Smooth muscle cell (in vitro differentiated cells): ENCODE measurements at regions not wholly inside any gene's neighbourhood (a gene's known extent, or its start where the extent isn't known, plus 50 kb on each side); places are given as distances from the start of the nearest gene placed in this dataset.
"Not testable (repeated sequence)": the region's sequence is repeated elsewhere in the genome, so short reads cannot be mapped to it uniquely, and the experiment has no call there.

Experiments
- DNase-seq: peaks from one replicate; lab custom pipeline; 2025; ENCODE audit not compliant: unreplicated experiment; lab: John Stamatoyannopoulos, UW
- H2AFZ ChIP-seq: fragments of 200-600 bp; sonication (generic); 2 replicates; pipeline ENCODE4 v1.6.0; 2016; ENCODE audit warnings: antibody characterized with exemption, low read depth, mild to moderate bottlenecking
- H3F3A ChIP-seq: fragments of 200-600 bp; sonication (generic); 2 replicates; pipeline ENCODE4 v1.6.0; 2017; ENCODE audit warnings: antibody characterized with exemption, low read depth
- H3K27ac ChIP-seq: fragments of 200-600 bp; sonication (generic); 2 replicates; pipeline ENCODE4 v1.5.1; 2016; ENCODE audit warnings: low read depth, mild to moderate bottlenecking
- H3K27me3 ChIP-seq: fragments of 200-600 bp; sonication (generic); 2 replicates; pipeline ENCODE4 v1.6.1; 2016; ENCODE audit warnings: low read depth, mild to moderate bottlenecking
- H3K36me3 ChIP-seq: fragments of 200-600 bp; sonication (generic); 2 replicates; pipeline ENCODE4 v1.5.1; 2016; ENCODE audit warnings: low read depth
- H3K4me1 ChIP-seq: fragments of 200-600 bp; sonication (generic); 2 replicates; pipeline ENCODE4 v1.5.1; 2016; ENCODE audit warnings: low read depth
- H3K4me2 ChIP-seq: fragments of 200-600 bp; sonication (generic); 2 replicates; pipeline ENCODE4 v1.6.0; 2016; ENCODE audit warnings: mild to moderate bottlenecking
- H3K4me3 ChIP-seq: fragments of 200-600 bp; sonication (generic); 2 replicates; pipeline ENCODE4 v1.5.1; 2016; ENCODE audit warnings: mild to moderate bottlenecking
- H3K79me2 ChIP-seq: fragments of 200-600 bp; sonication (generic); 2 replicates; pipeline ENCODE4 v1.6.0; 2016; ENCODE audit warnings: low read depth, mild to moderate bottlenecking
- H3K9ac ChIP-seq: fragments of 200-600 bp; sonication (generic); 2 replicates; pipeline ENCODE4 v1.6.0; 2016; ENCODE audit warnings: low read depth
- H3K9me3 ChIP-seq: fragments of 200-600 bp; sonication (generic); replicated peaks from 2 replicates; pipeline ENCODE4 v1.5.1; 2016; ENCODE audit warnings: low read depth
- H4K20me1 ChIP-seq: fragments of 200-600 bp; sonication (generic); 2 replicates; pipeline ENCODE4 v1.6.0; 2016; ENCODE audit warnings: low read depth
- WGBS: methylation state at CpG from one replicate; pipeline ENCODE4 v1.1.7; 2016; ENCODE audit warnings: low lambda C conversion rate; 5-methylcytosine and 5-hydroxymethylcytosine counted together

- H3K4me2 ChIP-seq, DNase-seq, H3K27me3 ChIP-seq, H3K4me1 ChIP-seq, H3K27ac ChIP-seq, H3K9ac ChIP-seq, H3K4me3 ChIP-seq, H3K36me3 ChIP-seq, H3K79me2 ChIP-seq, H4K20me1 ChIP-seq, H2AFZ ChIP-seq, H3K9me3 ChIP-seq: not testable (repeated sequence)
- peaks cover 14% of the 10 kb centered on the region for H3F3A ChIP-seq
- 98% methylated on average over 3 of the region's 3 CpGs for WGBS
Measured at GRCh38 chr16:88243921-88244320, 138.8 kb upstream of the ZNF469 start.

- not testable (repeated sequence) for H3K4me3 ChIP-seq, H3K36me3 ChIP-seq, H3K79me2 ChIP-seq, H3K27me3 ChIP-seq, H4K20me1 ChIP-seq, H3K9me3 ChIP-seq, H2AFZ ChIP-seq, H3K4me1 ChIP-seq
- DNase-seq, result peak; percentile 73
- Histone ChIP-seq H3F3A (peaks cover 14% of the 10 kb centered on the region), H3K9ac (peak overlapping the region; percentile 48), H3K27ac (peak overlapping the region; percentile 87), H3K4me2 (peak overlapping the region; percentile 55)
- 7% methylated on average over 17 of the region's 19 CpGs for WGBS
Measured at GRCh38 chr16:88245241-88246081, 137.3 kb upstream of the ZNF469 start.

- not testable (repeated sequence) for H3K79me2 ChIP-seq, H3K27me3 ChIP-seq, H3K4me3 ChIP-seq, H3K27ac ChIP-seq, H3K9ac ChIP-seq, DNase-seq, H2AFZ ChIP-seq, H3K9me3 ChIP-seq, H3K4me1 ChIP-seq, H4K20me1 ChIP-seq, H3K36me3 ChIP-seq, H3K4me2 ChIP-seq
- peaks cover 14% of the 10 kb centered on the region for H3F3A ChIP-seq
- 99% methylated on average over 4 of the region's 4 CpGs for WGBS
Measured at GRCh38 chr16:88246955-88247582, 135.7 kb upstream of the ZNF469 start.

- WGBS, result 85% methylated on average over 5 of the region's 5 CpGs
- H3K79me2 ChIP-seq, H3K36me3 ChIP-seq, H3K27ac ChIP-seq, H2AFZ ChIP-seq, H3K4me2 ChIP-seq, H3K9me3 ChIP-seq, H3K4me3 ChIP-seq, H3K27me3 ChIP-seq, H4K20me1 ChIP-seq, DNase-seq, H3K4me1 ChIP-seq, H3K9ac ChIP-seq: not testable (repeated sequence)
- peaks cover 14% of the 10 kb centered on the region for H3F3A ChIP-seq
Measured at GRCh38 chr16:88247583-88247966, 135.2 kb upstream of the ZNF469 start.

- H3K36me3 ChIP-seq, H3K4me3 ChIP-seq, H2AFZ ChIP-seq, H4K20me1 ChIP-seq, H3K4me2 ChIP-seq, H3K27me3 ChIP-seq, H3K9ac ChIP-seq, H3K79me2 ChIP-seq, H3K9me3 ChIP-seq, H3K27ac ChIP-seq, H3K4me1 ChIP-seq, DNase-seq: not testable (repeated sequence)
- H3F3A ChIP-seq, result peaks cover 14% of the 10 kb centered on the region
- WGBS, result 89% methylated on average over 9 of the region's 9 CpGs
Measured at GRCh38 chr16:88248761-88249160, 134.0 kb upstream of the ZNF469 start.

- H3K36me3 ChIP-seq, H3K27me3 ChIP-seq, H3K9ac ChIP-seq, DNase-seq, H3K4me3 ChIP-seq, H3K9me3 ChIP-seq, H3K4me1 ChIP-seq, H2AFZ ChIP-seq, H3K79me2 ChIP-seq, H3K27ac ChIP-seq, H4K20me1 ChIP-seq, H3K4me2 ChIP-seq: not testable (repeated sequence)
- peaks cover 14% of the 10 kb centered on the region for H3F3A ChIP-seq
- WGBS, result 78% methylated on average over 5 of the region's 5 CpGs
Measured at GRCh38 chr16:88250381-88250780, 132.4 kb upstream of the ZNF469 start.

GRCh38 chr16:88252057-88252794 lies 130.5 kb upstream of the ZNF469 start:
- not testable (repeated sequence) for H3K9ac ChIP-seq, H3K79me2 ChIP-seq, H3K4me3 ChIP-seq, H2AFZ ChIP-seq, H3F3A ChIP-seq, H3K9me3 ChIP-seq, H3K36me3 ChIP-seq, H3K4me1 ChIP-seq, DNase-seq, H3K27ac ChIP-seq, H4K20me1 ChIP-seq, H3K27me3 ChIP-seq, H3K4me2 ChIP-seq
- WGBS, result 40% methylated on average over 4 of the region's 7 CpGs

- H4K20me1 ChIP-seq, H3K4me1 ChIP-seq, H3F3A ChIP-seq: not testable (repeated sequence)
Measured at GRCh38 chr16:88258141-88258540, 124.6 kb upstream of the ZNF469 start.

More at GRCh38 chr16:88258141-88258540, 124.6 kb upstream of the ZNF469 start:
- not testable (repeated sequence) for DNase-seq, H3K4me3 ChIP-seq, H3K27me3 ChIP-seq, H2AFZ ChIP-seq, H3K27ac ChIP-seq, H3K79me2 ChIP-seq, H3K9ac ChIP-seq, H3K36me3 ChIP-seq, H3K4me2 ChIP-seq, H3K9me3 ChIP-seq
- WGBS, result 94% methylated on average over 2 of the region's 2 CpGs
